Activated naive CD4-positive, alpha-beta T cell (primary cell): ENCODE measurements at regions not wholly inside any gene's neighbourhood (a gene's known extent, or its start where the extent isn't known, plus 50 kb on each side); places are given as distances from the start of the nearest gene placed in this dataset.
"Not testable (repeated sequence)": the region's sequence is repeated elsewhere in the genome, so short reads cannot be mapped to it uniquely, and the experiment has no call there.

Experiments used
- DNase-seq, 4 experiments: peaks; one replicate each; lab custom pipeline; 2025; lab: John Stamatoyannopoulos, UW

- no peak for DNase-seq
Observed at GRCh38 chr9:129561594-129562281, 59.2 kb downstream of the C9orf50 start.

- no peak for DNase-seq
Observed at GRCh38 chr9:129560881-129561306, 60.0 kb downstream of the C9orf50 start.

- DNase-seq, result no peak
Observed at GRCh38 chr9:129559506-129559881, 61.4 kb downstream of the C9orf50 start.

- DNase-seq, result no peak
Observed at GRCh38 chr9:129558551-129559505, 62.1 kb downstream of the C9orf50 start.

GRCh38 chr9:129558063-129558550 lies 62.8 kb downstream of the C9orf50 start:
- DNase-seq, result no peak

GRCh38 chr9:129557192-129558036 lies 63.5 kb downstream of the C9orf50 start:
- no peak for DNase-seq

- no peak for DNase-seq
Observed at GRCh38 chr9:129556491-129557191, 64.3 kb downstream of the C9orf50 start.

- no peak for DNase-seq
Observed at GRCh38 chr9:129555512-129556215, 65.2 kb downstream of the C9orf50 start.

GRCh38 chr9:129554649-129555048 lies 66.3 kb downstream of the C9orf50 start:
- no peak for DNase-seq

- DNase-seq, result no peak
Observed at GRCh38 chr9:129553277-129553676, 67.6 kb downstream of the C9orf50 start.

GRCh38 chr9:129552064-129552463 lies 68.8 kb downstream of the C9orf50 start:
- DNase-seq, result no peak

GRCh38 chr9:129551393-129551973 lies 69.4 kb downstream of the C9orf50 start:
- no peak for DNase-seq

- DNase-seq, result not testable (repeated sequence)
Observed at GRCh38 chr9:129550977-129551376, 69.9 kb downstream of the C9orf50 start.

GRCh38 chr9:129550199-129550839 lies 70.6 kb downstream of the C9orf50 start:
- peak in 1 of 4 experiments; percentile 15 for DNase-seq

- DNase-seq, result no peak
Observed at GRCh38 chr9:129549684-129550083, 71.2 kb downstream of the C9orf50 start.

- DNase-seq, result no peak
Observed at GRCh38 chr9:129549139-129549538, 71.8 kb downstream of the C9orf50 start.

GRCh38 chr9:129548571-129549135 lies 72.2 kb downstream of the C9orf50 start:
- no peak for DNase-seq

GRCh38 chr9:129547869-129548570 lies 72.9 kb downstream of the C9orf50 start:
- no peak for DNase-seq

- no peak for DNase-seq
Observed at GRCh38 chr9:129547063-129547462, 73.8 kb downstream of the C9orf50 start.
